SK-N-SH (cell line): ENCODE measurements at regions not wholly inside any gene's neighbourhood (a gene's known extent, or its start where the extent isn't known, plus 50 kb on each side); places are given as distances from the start of the nearest gene placed in this dataset.

Source experiments
- CTCF ChIP-seq: fragments of 200-600 bp; sonication (generic); IDR thresholded peaks from 2 replicates; pipeline ENCODE4 v1.6.1; 2017; ENCODE audit warnings: antibody characterized with exemption, mild to moderate bottlenecking, moderate library complexity
- EP300 ChIP-seq, 2 experiments: IDR thresholded peaks; 2 replicates each; pipeline versions ENCODE4 v1.4.0 to v1.6.1; 2012; ENCODE audit warnings: borderline replicate concordance in 1 of 2, low read depth in 1 of 2, low read length in 1 of 2
- EZH2phosphoT487 ChIP-seq: fragments of 200-600 bp; sonication (generic); IDR thresholded peaks from 2 replicates; pipeline ENCODE4 v1.6.1; 2017; ENCODE audit warnings: low read depth, mixed run types, mild to moderate bottlenecking, antibody characterized with exemption, moderate library complexity, borderline replicate concordance
- FOXJ3 ChIP-seq: sonication (generic); formaldehyde crosslinking; IDR thresholded peaks from 2 replicates; pipeline ENCODE4 v1.5.1; 2020; ENCODE audit warnings: mild to moderate bottlenecking, missing genetic modification reagents
- FOXM1 ChIP-seq: IDR thresholded peaks from 2 replicates; pipeline ENCODE4 v1.4.0; 2012; ENCODE audit warnings: low read depth, mild to moderate bottlenecking
- GABPA ChIP-seq: IDR thresholded peaks from 2 replicates; pipeline ENCODE4 v1.4.0; 2012; ENCODE audit warnings: low read depth, mild to moderate bottlenecking
- POLR2AphosphoS5 ChIP-seq: IDR thresholded peaks from 2 replicates; pipeline ENCODE4 v1.6.1; 2012; ENCODE audit warnings: low read depth, low read length
- RCOR1 ChIP-seq: fragments of 150-350 bp; IDR thresholded peaks from 2 replicates; pipeline ENCODE4 v1.6.1; 2017; ENCODE audit warnings: antibody characterized with exemption, low read length
- YY1 ChIP-seq: IDR thresholded peaks from 2 replicates; pipeline ENCODE4 v1.4.0; 2012; ENCODE audit warnings: low read depth, mild to moderate bottlenecking
- TF ChIP-seq, protein P1 (sequence below): IDR thresholded peaks from 2 replicates; pipeline ENCODE4 v1.4.0; 2012; ENCODE audit warnings: low read depth
- TF ChIP-seq, protein P2 (sequence below): IDR thresholded peaks from 2 replicates; pipeline ENCODE4 v1.6.1; 2012; ENCODE audit warnings: mild to moderate bottlenecking, low read depth, low read length, moderate library complexity

- TF ChIP-seq CTCF (no peak), EP300 (IDR thresholded peaks at IDR 0.05; ENCODE audit: borderline replicate concordance in 1 of 2, low read depth in 1 of 2, low read length in 1 of 2) (no peak), EZH2phosphoT487 (no peak), FOXJ3 (CRISPR knock-in tag) (no peak), RCOR1 (no peak), GABPA (no peak), YY1 (no peak), POLR2AphosphoS5 (no peak), FOXM1 (no peak)
- TF ChIP-seq, protein P1, sequence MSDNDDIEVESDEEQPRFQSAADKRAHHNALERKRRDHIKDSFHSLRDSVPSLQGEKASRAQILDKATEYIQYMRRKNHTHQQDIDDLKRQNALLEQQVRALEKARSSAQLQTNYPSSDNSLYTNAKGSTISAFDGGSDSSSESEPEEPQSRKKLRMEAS = no peak
- TF ChIP-seq, protein P2, sequence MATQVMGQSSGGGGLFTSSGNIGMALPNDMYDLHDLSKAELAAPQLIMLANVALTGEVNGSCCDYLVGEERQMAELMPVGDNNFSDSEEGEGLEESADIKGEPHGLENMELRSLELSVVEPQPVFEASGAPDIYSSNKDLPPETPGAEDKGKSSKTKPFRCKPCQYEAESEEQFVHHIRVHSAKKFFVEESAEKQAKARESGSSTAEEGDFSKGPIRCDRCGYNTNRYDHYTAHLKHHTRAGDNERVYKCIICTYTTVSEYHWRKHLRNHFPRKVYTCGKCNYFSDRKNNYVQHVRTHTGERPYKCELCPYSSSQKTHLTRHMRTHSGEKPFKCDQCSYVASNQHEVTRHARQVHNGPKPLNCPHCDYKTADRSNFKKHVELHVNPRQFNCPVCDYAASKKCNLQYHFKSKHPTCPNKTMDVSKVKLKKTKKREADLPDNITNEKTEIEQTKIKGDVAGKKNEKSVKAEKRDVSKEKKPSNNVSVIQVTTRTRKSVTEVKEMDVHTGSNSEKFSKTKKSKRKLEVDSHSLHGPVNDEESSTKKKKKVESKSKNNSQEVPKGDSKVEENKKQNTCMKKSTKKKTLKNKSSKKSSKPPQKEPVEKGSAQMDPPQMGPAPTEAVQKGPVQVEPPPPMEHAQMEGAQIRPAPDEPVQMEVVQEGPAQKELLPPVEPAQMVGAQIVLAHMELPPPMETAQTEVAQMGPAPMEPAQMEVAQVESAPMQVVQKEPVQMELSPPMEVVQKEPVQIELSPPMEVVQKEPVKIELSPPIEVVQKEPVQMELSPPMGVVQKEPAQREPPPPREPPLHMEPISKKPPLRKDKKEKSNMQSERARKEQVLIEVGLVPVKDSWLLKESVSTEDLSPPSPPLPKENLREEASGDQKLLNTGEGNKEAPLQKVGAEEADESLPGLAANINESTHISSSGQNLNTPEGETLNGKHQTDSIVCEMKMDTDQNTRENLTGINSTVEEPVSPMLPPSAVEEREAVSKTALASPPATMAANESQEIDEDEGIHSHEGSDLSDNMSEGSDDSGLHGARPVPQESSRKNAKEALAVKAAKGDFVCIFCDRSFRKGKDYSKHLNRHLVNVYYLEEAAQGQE = no peak
These were observed 671.0 kb upstream of the ADGRL2 start for GRCh38 chr1:81129776-81130175.
